NB4 (cell line): ENCODE measurements at regions not wholly inside any gene's neighbourhood (a gene's known extent, or its start where the extent isn't known, plus 50 kb on each side); places are given as distances from the start of the nearest gene placed in this dataset.
A peak's percentile ranks its signal among the peaks of the same experiment; 100 is the strongest.

ENCODE experiments used
- DNase-seq: peaks from one replicate; pipeline ENCODE4 v3.0.0; 2010; ENCODE audit warnings: low read depth
- H3K4me3 ChIP-seq: one replicate; pipeline ENCODE4 v1.5.1; 2011; ENCODE audit warnings: mild to moderate bottlenecking, low read depth, low read length, moderate library complexity
- CTCF ChIP-seq: IDR thresholded peaks from one replicate; pipeline ENCODE4 v1.5.1; 2012; ENCODE audit warnings: low read depth, low read length
- MYC ChIP-seq: IDR thresholded peaks from 2 replicates; pipeline ENCODE4 v1.6.1; 2011; ENCODE audit warnings: low read depth, low read length
- POLR2A ChIP-seq: IDR thresholded peaks from 2 replicates; pipeline ENCODE4 v1.6.1; 2011; ENCODE audit warnings: mild to moderate bottlenecking; ENCODE audit not compliant: insufficient read length; ENCODE audit errors: extremely low read depth
- TF ChIP-seq, protein P1 (sequence below): IDR thresholded peaks from 2 replicates; pipeline ENCODE4 v1.6.1; 2011; ENCODE audit warnings: low read depth, low read length

DNA sequence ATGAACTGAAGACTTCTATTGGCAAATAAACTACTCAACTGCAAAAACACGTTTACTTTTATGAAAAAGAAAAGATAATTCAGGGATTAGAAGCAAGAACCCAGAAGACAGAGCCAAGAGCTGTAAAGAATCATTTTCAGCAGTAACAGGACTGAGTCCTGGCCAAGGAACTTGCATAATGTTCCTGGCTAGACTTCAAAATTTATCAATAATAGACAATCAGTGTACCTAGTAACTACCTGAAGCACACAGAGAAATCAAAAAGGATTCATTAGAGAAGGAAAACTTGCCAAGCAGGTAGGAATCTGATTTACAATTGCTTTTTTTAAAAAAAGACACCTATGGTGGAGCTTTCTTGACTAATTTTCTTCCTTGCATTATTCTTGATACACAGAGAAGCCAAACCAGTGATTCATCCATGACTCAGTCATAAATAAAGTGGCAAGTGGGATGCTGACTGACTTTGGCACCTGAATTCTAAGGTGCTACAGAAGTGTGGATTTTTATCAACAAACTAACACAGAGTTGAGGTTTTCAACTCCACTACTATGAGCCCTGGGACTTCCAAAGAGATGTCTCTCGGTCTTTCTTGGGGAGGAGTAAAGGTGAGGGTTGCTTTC is 281.3 kb downstream of the BMP7 start:
- no peak for DNase-seq
- TF ChIP-seq, protein P1, sequence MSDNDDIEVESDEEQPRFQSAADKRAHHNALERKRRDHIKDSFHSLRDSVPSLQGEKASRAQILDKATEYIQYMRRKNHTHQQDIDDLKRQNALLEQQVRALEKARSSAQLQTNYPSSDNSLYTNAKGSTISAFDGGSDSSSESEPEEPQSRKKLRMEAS, result no peak
- TF ChIP-seq CTCF (no peak), MYC (no peak), POLR2A (no peak)
- no peak overlapping the region for H3K4me3 ChIP-seq

GRCh38 chr20:56986476-56986875 is 280.0 kb downstream of the BMP7 start:
- H3K4me3 ChIP-seq, result no peak overlapping the region
- no peak for DNase-seq
- TF ChIP-seq MYC (no peak), CTCF (no peak), POLR2A (no peak)
- TF ChIP-seq, protein P1, result no peak

DNA sequence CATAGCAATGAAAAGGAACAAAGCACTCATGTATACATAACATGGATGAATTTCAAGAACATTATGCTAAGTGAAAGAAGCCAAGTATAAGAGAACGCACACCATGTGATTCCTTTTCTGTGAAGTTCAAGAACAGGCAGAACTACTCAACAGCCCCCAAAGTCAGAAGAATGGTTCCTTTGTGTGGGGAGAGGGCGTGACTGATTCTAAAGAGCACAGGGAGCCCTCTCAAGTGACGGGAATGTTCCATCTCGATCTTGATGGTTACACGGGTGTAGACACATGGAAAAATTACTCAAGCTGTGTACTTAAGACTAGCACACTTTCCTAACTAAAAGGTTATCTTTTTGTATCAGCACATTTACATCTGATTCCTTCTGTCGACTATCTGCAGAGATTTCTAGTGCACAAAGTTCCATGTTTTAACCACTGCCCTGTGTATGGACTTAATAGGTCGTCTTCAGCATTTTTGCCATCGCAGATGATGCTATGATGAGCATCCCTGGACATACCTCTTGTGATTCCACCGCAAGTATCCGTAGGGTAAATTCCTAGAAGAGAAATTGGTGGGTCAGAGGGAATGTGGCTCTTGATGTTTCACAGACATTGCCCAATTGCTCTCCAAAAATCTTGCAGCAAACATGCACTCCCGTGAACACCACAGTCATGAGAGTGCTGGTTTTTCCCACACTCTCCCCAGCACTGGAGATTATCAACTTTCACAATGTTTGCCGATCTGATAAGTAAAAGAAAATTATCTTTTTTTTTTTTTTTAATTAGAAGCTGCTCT is 279.3 kb downstream of the BMP7 start:
- peak; percentile 48 for DNase-seq
- TF ChIP-seq POLR2A (no peak), MYC (no peak), CTCF (no peak)
- TF ChIP-seq, protein P1, result no peak
- H3K4me3 ChIP-seq, result no peak overlapping the region

- H3K4me3 ChIP-seq, result peak overlapping the region; percentile 36
- DNase-seq, result peak; percentile 72
- no peak for TF ChIP-seq MYC
- TF ChIP-seq POLR2A, result no peak
- no peak for TF ChIP-seq CTCF
- TF ChIP-seq, protein P1, result no peak
These were observed 278.5 kb downstream of the BMP7 start for GRCh38 chr20:56987986-56988385.

GRCh38 chr20:56988446-56988845 is 278.0 kb downstream of the BMP7 start:
- TF ChIP-seq MYC (no peak), CTCF (no peak)
- DNase-seq, result no peak
- H3K4me3 ChIP-seq, result no peak overlapping the region

- TF ChIP-seq MYC (no peak), POLR2A (no peak), CTCF (no peak)
- TF ChIP-seq, protein P1, result no peak
- DNase-seq, result no peak
- no peak overlapping the region for H3K4me3 ChIP-seq
These were observed 276.9 kb downstream of the BMP7 start for GRCh38 chr20:56989516-56989915.
